HEK293 (cell line): ENCODE measurements at regions not wholly inside any gene's neighbourhood (a gene's known extent, or its start where the extent isn't known, plus 50 kb on each side); places are given as distances from the start of the nearest gene placed in this dataset.

Experiments used
- CTCF ChIA-PET: fragments of 350-600 bp; formaldehyde crosslinking; extraction: SDS; loops from one replicate; lab custom pipeline; 2021; ENCODE audit warnings: antibody characterized with exemption; lab: Yijun Ruan, JAX
- POLR2A ChIA-PET: fragments of 300-600 bp; formaldehyde crosslinking; extraction: SDS; loops from one replicate; lab custom pipeline; 2020; ENCODE audit warnings: antibody characterized with exemption, inconsistent platforms; lab: Yijun Ruan, JAX
- H3K27ac ChIP-seq: fragments of 200-500 bp; sonication (Bioruptor generic); 2 replicates; pipeline ENCODE4 v1.5.1; 2014; ENCODE audit warnings: low read depth, low read length, control low read depth, inconsistent platforms; ENCODE audit errors: extremely low read depth
- H3K36me3 ChIP-seq, 2 experiments: fragments of 200-500 bp in 1 of 2; sonication (Bioruptor generic) in 1 of 2; 1 replicate in 1 of 2; 2 replicates in 1 of 2; pipeline ENCODE4 v1.5.1; 2014 to 2017; ENCODE audit warnings: inconsistent platforms in 2 of 2, low read length in 2 of 2; ENCODE audit not compliant: control insufficient read depth in 2 of 2, insufficient read depth in 1 of 2
- H3K4me1 ChIP-seq: fragments of 200-500 bp; sonication (Bioruptor generic); 2 replicates; pipeline ENCODE4 v1.5.1; 2014; ENCODE audit warnings: mild to moderate bottlenecking, low read length, inconsistent platforms; ENCODE audit not compliant: control insufficient read depth, insufficient read depth
- H3K4me3 ChIP-seq: 2 replicates; pipeline ENCODE4 v1.5.1; 2011; ENCODE audit warnings: low read depth, mild to moderate bottlenecking, control low read depth, low read length, moderate library complexity
- H3K9me3 ChIP-seq: fragments of 200-500 bp; sonication (Bioruptor generic); 2 replicates; pipeline ENCODE4 v1.5.1; 2014; ENCODE audit warnings: low read depth, low read length, inconsistent platforms; ENCODE audit not compliant: control insufficient read depth, insufficient read depth
- FEZF1 ChIP-seq: fragments of 450-650 bp; formaldehyde crosslinking; IDR thresholded peaks from 2 replicates; pipeline ENCODE4 v1.5.1; 2016; ENCODE audit warnings: missing biosample characterization, missing genetic modification characterization
- GLI2 ChIP-seq: fragments of 450-650 bp; formaldehyde crosslinking; IDR thresholded peaks from 2 replicates; pipeline ENCODE4; 2017; ENCODE audit warnings: missing biosample characterization, missing genetic modification characterization, low read depth, borderline replicate concordance
- KLF10 ChIP-seq: fragments of 450-650 bp; IDR thresholded peaks from 2 replicates; pipeline ENCODE4 v1.5.1; 2018; ENCODE audit warnings: missing biosample characterization, mild to moderate bottlenecking, missing genetic modification characterization
- OVOL3 ChIP-seq: fragments of 450-650 bp; formaldehyde crosslinking; IDR thresholded peaks from 2 replicates; pipeline ENCODE4 v1.5.1; 2016; ENCODE audit warnings: missing biosample characterization, missing genetic modification characterization
- PBX3 ChIP-seq: sonication (generic); formaldehyde crosslinking; IDR thresholded peaks from 2 replicates; pipeline ENCODE4 v1.8.1; 2022; ENCODE audit warnings: mild to moderate bottlenecking, moderate library complexity, missing genetic modification reagents
- PRDM2 ChIP-seq: fragments of 450-650 bp; formaldehyde crosslinking; IDR thresholded peaks from 2 replicates; pipeline ENCODE4 v1.5.1; 2016; ENCODE audit warnings: missing biosample characterization, missing genetic modification characterization, borderline replicate concordance
- TRIM28 ChIP-seq: IDR thresholded peaks from 2 replicates; pipeline ENCODE4 v1.6.1; 2011; ENCODE audit warnings: low read length, control low read depth, borderline replicate concordance
- ZBTB20 ChIP-seq: fragments of 450-650 bp; formaldehyde crosslinking; IDR thresholded peaks from 2 replicates; pipeline ENCODE4 v1.5.1; 2016; ENCODE audit warnings: missing biosample characterization, missing genetic modification characterization
- ZFHX2 ChIP-seq: fragments of 450-650 bp; formaldehyde crosslinking; conservative IDR thresholded peaks from 2 replicates; pipeline ENCODE4 v1.5.1; 2016; ENCODE audit warnings: missing biosample characterization, missing genetic modification characterization
- ZNF221 ChIP-seq: fragments of 450-650 bp; formaldehyde crosslinking; IDR thresholded peaks from 2 replicates; pipeline ENCODE4 v1.5.1; 2017; ENCODE audit warnings: missing biosample characterization, missing genetic modification characterization, borderline replicate concordance
- ZNF292 ChIP-seq: fragments of 450-650 bp; formaldehyde crosslinking; IDR thresholded peaks from 2 replicates; pipeline ENCODE4 v1.5.1; 2016; ENCODE audit warnings: low read depth, missing biosample characterization, missing genetic modification characterization, borderline replicate concordance
- ZNF335 ChIP-seq: fragments of 450-650 bp; formaldehyde crosslinking; conservative IDR thresholded peaks from 2 replicates; pipeline ENCODE4 v1.5.1; 2016; ENCODE audit warnings: missing biosample characterization, missing genetic modification characterization
- ZNF433 ChIP-seq: fragments of 450-650 bp; formaldehyde crosslinking; IDR thresholded peaks from 2 replicates; pipeline ENCODE4 v1.5.1; 2016; ENCODE audit warnings: missing biosample characterization, missing genetic modification characterization, low read depth
- ZNF501 ChIP-seq: fragments of 450-650 bp; formaldehyde crosslinking; IDR thresholded peaks from 2 replicates; pipeline ENCODE4 v1.5.1; 2016; ENCODE audit warnings: missing biosample characterization, missing genetic modification characterization
- ZNF514 ChIP-seq: fragments of 450-650 bp; formaldehyde crosslinking; IDR thresholded peaks from 2 replicates; pipeline ENCODE4 v1.5.1; 2016; ENCODE audit warnings: missing biosample characterization, missing genetic modification characterization
- ZNF518A ChIP-seq: fragments of 450-650 bp; formaldehyde crosslinking; conservative IDR thresholded peaks from 2 replicates; pipeline ENCODE4 v1.5.1; 2016; ENCODE audit warnings: low read depth, missing biosample characterization, missing genetic modification characterization
- ZNF530 ChIP-seq: fragments of 450-650 bp; formaldehyde crosslinking; IDR thresholded peaks from 2 replicates; pipeline ENCODE4 v1.5.1; 2016; ENCODE audit warnings: low read depth, missing biosample characterization, missing genetic modification characterization
- ZNF585B ChIP-seq: fragments of 450-650 bp; formaldehyde crosslinking; IDR thresholded peaks from 2 replicates; pipeline ENCODE4 v1.5.1; 2016; ENCODE audit warnings: missing biosample characterization, missing genetic modification characterization
- ZNF768 ChIP-seq: fragments of 450-650 bp; formaldehyde crosslinking; IDR thresholded peaks from 2 replicates; pipeline ENCODE4 v1.5.1; 2018; ENCODE audit warnings: missing biosample characterization, mild to moderate bottlenecking, missing genetic modification characterization
- ZNF791 ChIP-seq: fragments of 450-650 bp; formaldehyde crosslinking; IDR thresholded peaks from 2 replicates; pipeline ENCODE4 v1.5.1; 2016; ENCODE audit warnings: missing biosample characterization, missing genetic modification characterization
- ZSCAN4 ChIP-seq: fragments of 450-650 bp; formaldehyde crosslinking; IDR thresholded peaks from 2 replicates; pipeline ENCODE4 v1.5.1; 2017; ENCODE audit warnings: missing biosample characterization, missing genetic modification characterization

GRCh38 chr21:27795418-27795817 lies 828.5 kb upstream of the ADAMTS5 start (continued):
- no peak for TF ChIP-seq PBX3 (CRISPR knock-in tag)
- no peak for TF ChIP-seq TRIM28
- no peak for TF ChIP-seq PRDM2 (tag by site-specific recombination)
- no peak for TF ChIP-seq ZNF768 (tag by site-specific recombination)
- no peak for TF ChIP-seq ZNF335 (tag by site-specific recombination)
- TF ChIP-seq ZBTB20 (tag by site-specific recombination), result no peak
- TF ChIP-seq, all 188 proteins: peak for 0

- POLR2A ChIA-PET, result no interaction called here
- no peaks in the 10 kb centered on the region for H3K9me3 ChIP-seq
- no peaks in the 10 kb centered on the region for H3K4me1 ChIP-seq
- no peaks in the 10 kb centered on the region for H3K36me3 ChIP-seq
- CTCF ChIA-PET, result no interaction called here
- H3K27ac ChIP-seq, result no peak overlapping the region
- no peak overlapping the region for H3K4me3 ChIP-seq
- TF ChIP-seq ZFHX2 (tag by site-specific recombination) (no peak), OVOL3 (no peak), ZNF530 (no peak), ZNF585B (no peak), ZNF518A (tag by site-specific recombination) (no peak), ZNF221 (no peak), ZNF514 (tag by site-specific recombination) (no peak), ZNF501 (no peak), FEZF1 (tag by site-specific recombination) (no peak), GLI2 (tag by site-specific recombination) (no peak), ZNF433 (no peak), ZSCAN4 (no peak), ZNF791 (tag by site-specific recombination) (no peak), ZNF768 (tag by site-specific recombination) (no peak), KLF10 (tag by site-specific recombination) (no peak), ZNF292 (no peak)
These were observed 827.0 kb upstream of the ADAMTS5 start for GRCh38 chr21:27793901-27794300.
